Mesodermal cell (in vitro differentiated cells): ENCODE measurements at regions not wholly inside any gene's neighbourhood (a gene's known extent, or its start where the extent isn't known, plus 50 kb on each side); places are given as distances from the start of the nearest gene placed in this dataset.

Source experiments
- H3K27ac ChIP-seq: 2 replicates; pipeline ENCODE4 v1.7.0; 2013; ENCODE audit warnings: mild to moderate bottlenecking, low read depth, low read length, moderate library complexity; ENCODE audit not compliant: severe bottlenecking
- H3K36me3 ChIP-seq: 2 replicates; pipeline ENCODE4 v1.7.1; 2013; ENCODE audit warnings: mild to moderate bottlenecking, low read length, moderate library complexity; ENCODE audit not compliant: control insufficient read depth, insufficient read depth
- H3K4me1 ChIP-seq: one replicate; pipeline ENCODE4 v1.7.1; 2013; ENCODE audit warnings: mild to moderate bottlenecking, low read length; ENCODE audit not compliant: insufficient read depth, control insufficient read depth, poor library complexity, severe bottlenecking
- H3K4me3 ChIP-seq: 2 replicates; pipeline ENCODE4 v1.7.0; 2013; ENCODE audit warnings: low read length, control low read depth, mild to moderate bottlenecking; ENCODE audit not compliant: insufficient read depth, poor library complexity, severe bottlenecking; ENCODE audit errors: extremely low read depth
- H3K9me3 ChIP-seq: 2 replicates; pipeline ENCODE4 v1.7.1; 2013; ENCODE audit warnings: mild to moderate bottlenecking, low read length, moderate library complexity; ENCODE audit not compliant: control insufficient read depth
- WGBS, 2 experiments: methylation state at CpG; one replicate each; pipeline ENCODE4 v1.1.5; 2013; ENCODE audit warnings: missing lambda C conversion rate in 2 of 2; ENCODE audit not compliant: insufficient coverage in 2 of 2; 5-methylcytosine and 5-hydroxymethylcytosine counted together

GRCh38 chr4:165715989-165716388 lies 157.0 kb upstream of the TLL1 start:
- Histone ChIP-seq H3K36me3 (no peaks in the 10 kb centered on the region), H3K27ac (no peak overlapping the region), H3K4me1 (no peaks in the 10 kb centered on the region), H3K9me3 (no peaks in the 10 kb centered on the region), H3K4me3 (no peak overlapping the region)
- no CpG with 5 or more reads among the region's 1 CpG for WGBS, 2 experiments

GRCh38 chr4:165716472-165716871 lies 156.6 kb upstream of the TLL1 start:
- Histone ChIP-seq H3K9me3 (no peaks in the 10 kb centered on the region), H3K4me1 (no peaks in the 10 kb centered on the region), H3K36me3 (no peaks in the 10 kb centered on the region), H3K27ac (no peak overlapping the region), H3K4me3 (no peak overlapping the region)

- Histone ChIP-seq H3K36me3 (no peaks in the 10 kb centered on the region), H3K4me1 (no peaks in the 10 kb centered on the region), H3K9me3 (no peaks in the 10 kb centered on the region), H3K27ac (no peak overlapping the region), H3K4me3 (no peak overlapping the region)
- WGBS, 2 experiments: 71 to 89% methylated on average over 3 to 7 of the region's 8 CpGs
Observed at GRCh38 chr4:165718660-165719059, 154.4 kb upstream of the TLL1 start.

- Histone ChIP-seq H3K4me3 (no peak overlapping the region), H3K4me1 (no peaks in the 10 kb centered on the region), H3K36me3 (no peaks in the 10 kb centered on the region), H3K27ac (no peak overlapping the region), H3K9me3 (no peaks in the 10 kb centered on the region)
- 100% methylated on average over 1 of the region's 2 CpGs; no CpG with 5 or more reads in 1 of the 2 experiments for WGBS, 2 experiments
Observed at GRCh38 chr4:165720411-165721082, 152.5 kb upstream of the TLL1 start.

GRCh38 chr4:165721815-165722214 lies 151.2 kb upstream of the TLL1 start:
- 93 to 100% methylated on average over 3 to 4 of the region's 4 CpGs for WGBS, 2 experiments
- no peak overlapping the region for H3K27ac ChIP-seq
- no peaks in the 10 kb centered on the region for H3K4me1 ChIP-seq

GRCh38 chr4:165723051-165723795 lies 149.8 kb upstream of the TLL1 start:
- no peak overlapping the region for H3K27ac ChIP-seq
- H3K36me3 ChIP-seq: no peaks in the 10 kb centered on the region
- no peaks in the 10 kb centered on the region for H3K4me1 ChIP-seq
- H3K9me3 ChIP-seq: no peaks in the 10 kb centered on the region
- 60% methylated on average over 1 of the region's 4 CpGs; no CpG with 5 or more reads in 1 of the 2 experiments for WGBS, 2 experiments
- no peak overlapping the region for H3K4me3 ChIP-seq

More at GRCh38 chr4:165721815-165722214, 151.2 kb upstream of the TLL1 start:
- Histone ChIP-seq H3K9me3 (no peaks in the 10 kb centered on the region), H3K4me3 (no peak overlapping the region), H3K36me3 (no peaks in the 10 kb centered on the region)

GRCh38 chr4:165724786-165725185 lies 148.3 kb upstream of the TLL1 start:
- H3K4me1 ChIP-seq: no peaks in the 10 kb centered on the region
- no peak overlapping the region for H3K27ac ChIP-seq
- no peak overlapping the region for H3K4me3 ChIP-seq
- H3K9me3 ChIP-seq: no peaks in the 10 kb centered on the region
- WGBS, 2 experiments: no CpG with 5 or more reads among the region's 2 CpGs
- no peaks in the 10 kb centered on the region for H3K36me3 ChIP-seq

- 91% methylated on average over 1 of the region's 1 CpG for WGBS, 2 experiments
- H3K4me3 ChIP-seq: no peak overlapping the region
- no peak overlapping the region for H3K27ac ChIP-seq
- no peaks in the 10 kb centered on the region for H3K36me3 ChIP-seq
- no peaks in the 10 kb centered on the region for H3K9me3 ChIP-seq
- H3K4me1 ChIP-seq: no peaks in the 10 kb centered on the region
Observed at GRCh38 chr4:165725352-165725751, 147.7 kb upstream of the TLL1 start.

- WGBS, 2 experiments: 85 to 100% methylated on average over 1 to 2 of the region's 2 CpGs
Observed at GRCh38 chr4:165726831-165727230, 146.2 kb upstream of the TLL1 start.

GRCh38 chr4:165737309-165737972 lies 135.6 kb upstream of the TLL1 start:
- H3K4me1 ChIP-seq: no peaks in the 10 kb centered on the region
- H3K4me3 ChIP-seq: no peak overlapping the region
- no CpG with 5 or more reads among the region's 1 CpG for WGBS, 2 experiments
- H3K36me3 ChIP-seq: no peaks in the 10 kb centered on the region
- no peak overlapping the region for H3K27ac ChIP-seq
- H3K9me3 ChIP-seq: no peaks in the 10 kb centered on the region

More at GRCh38 chr4:165726831-165727230, 146.2 kb upstream of the TLL1 start:
- H3K9me3 ChIP-seq: no peaks in the 10 kb centered on the region
- H3K27ac ChIP-seq: no peak overlapping the region
- no peak overlapping the region for H3K4me3 ChIP-seq
- no peaks in the 10 kb centered on the region for H3K36me3 ChIP-seq
- H3K4me1 ChIP-seq: no peaks in the 10 kb centered on the region
